ENCODE measurements at regions not wholly inside any gene's neighbourhood (a gene's known extent, or its start where the extent isn't known, plus 50 kb on each side); places are given as distances from the start of the nearest gene placed in this dataset.

DNA sequence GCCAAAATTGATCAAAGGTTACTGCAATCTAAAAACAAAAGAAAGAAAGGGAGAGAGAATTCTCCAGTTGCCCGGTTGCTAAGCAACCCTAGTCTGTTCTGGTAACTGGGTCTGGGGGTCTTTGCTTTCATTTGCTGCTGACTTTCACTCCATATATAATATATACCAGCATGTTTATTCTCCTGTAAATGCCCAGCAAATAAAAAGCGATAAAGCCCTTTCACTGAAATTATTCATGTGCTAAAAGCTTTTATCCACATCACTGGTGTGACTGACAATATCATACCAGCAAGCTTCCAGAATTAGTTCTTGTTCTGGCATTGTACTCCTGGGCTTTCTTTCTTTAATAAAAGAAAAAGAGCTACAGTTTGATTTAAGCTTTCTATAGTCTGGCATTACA lies 75.5 kb upstream of the ST8SIA3 start:
- no peak for TF ChIP-seq EP300 (IDR thresholded peaks at IDR 0.05; ENCODE audit: borderline replicate concordance)
- TF ChIP-seq TEAD4 (IDR thresholded peaks at IDR 0.05): no peak
- TF ChIP-seq EGR1 (IDR thresholded peaks at IDR 0.05): no peak
- TF ChIP-seq RAD21 (IDR thresholded peaks at IDR 0.05; ENCODE audit: low read depth): no peak
- no peak for TF ChIP-seq NFIC (IDR thresholded peaks at IDR 0.05)
- TF ChIP-seq TCF12 (IDR thresholded peaks at IDR 0.05; ENCODE audit: low read depth): no peak
- TF ChIP-seq FOXM1 (IDR thresholded peaks at IDR 0.05; ENCODE audit: borderline replicate concordance, low read depth): no peak
- no peak for TF ChIP-seq YY1 (IDR thresholded peaks at IDR 0.05; ENCODE audit: low read depth)
- no peak for TF ChIP-seq TAF1 (IDR thresholded peaks at IDR 0.05; ENCODE audit: low read depth)
- TF ChIP-seq, protein P1, sequence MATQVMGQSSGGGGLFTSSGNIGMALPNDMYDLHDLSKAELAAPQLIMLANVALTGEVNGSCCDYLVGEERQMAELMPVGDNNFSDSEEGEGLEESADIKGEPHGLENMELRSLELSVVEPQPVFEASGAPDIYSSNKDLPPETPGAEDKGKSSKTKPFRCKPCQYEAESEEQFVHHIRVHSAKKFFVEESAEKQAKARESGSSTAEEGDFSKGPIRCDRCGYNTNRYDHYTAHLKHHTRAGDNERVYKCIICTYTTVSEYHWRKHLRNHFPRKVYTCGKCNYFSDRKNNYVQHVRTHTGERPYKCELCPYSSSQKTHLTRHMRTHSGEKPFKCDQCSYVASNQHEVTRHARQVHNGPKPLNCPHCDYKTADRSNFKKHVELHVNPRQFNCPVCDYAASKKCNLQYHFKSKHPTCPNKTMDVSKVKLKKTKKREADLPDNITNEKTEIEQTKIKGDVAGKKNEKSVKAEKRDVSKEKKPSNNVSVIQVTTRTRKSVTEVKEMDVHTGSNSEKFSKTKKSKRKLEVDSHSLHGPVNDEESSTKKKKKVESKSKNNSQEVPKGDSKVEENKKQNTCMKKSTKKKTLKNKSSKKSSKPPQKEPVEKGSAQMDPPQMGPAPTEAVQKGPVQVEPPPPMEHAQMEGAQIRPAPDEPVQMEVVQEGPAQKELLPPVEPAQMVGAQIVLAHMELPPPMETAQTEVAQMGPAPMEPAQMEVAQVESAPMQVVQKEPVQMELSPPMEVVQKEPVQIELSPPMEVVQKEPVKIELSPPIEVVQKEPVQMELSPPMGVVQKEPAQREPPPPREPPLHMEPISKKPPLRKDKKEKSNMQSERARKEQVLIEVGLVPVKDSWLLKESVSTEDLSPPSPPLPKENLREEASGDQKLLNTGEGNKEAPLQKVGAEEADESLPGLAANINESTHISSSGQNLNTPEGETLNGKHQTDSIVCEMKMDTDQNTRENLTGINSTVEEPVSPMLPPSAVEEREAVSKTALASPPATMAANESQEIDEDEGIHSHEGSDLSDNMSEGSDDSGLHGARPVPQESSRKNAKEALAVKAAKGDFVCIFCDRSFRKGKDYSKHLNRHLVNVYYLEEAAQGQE (IDR thresholded peaks at IDR 0.05; ENCODE audit: low read depth): no peak
- TF ChIP-seq CREB1 (IDR thresholded peaks at IDR 0.05; ENCODE audit: low read depth): no peak
- TF ChIP-seq, protein P2, sequence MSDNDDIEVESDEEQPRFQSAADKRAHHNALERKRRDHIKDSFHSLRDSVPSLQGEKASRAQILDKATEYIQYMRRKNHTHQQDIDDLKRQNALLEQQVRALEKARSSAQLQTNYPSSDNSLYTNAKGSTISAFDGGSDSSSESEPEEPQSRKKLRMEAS (IDR thresholded peaks at IDR 0.05): no peak
- TF ChIP-seq ZBTB7A (IDR thresholded peaks at IDR 0.05; ENCODE audit: low read depth): no peak
- TF ChIP-seq, protein P3, sequence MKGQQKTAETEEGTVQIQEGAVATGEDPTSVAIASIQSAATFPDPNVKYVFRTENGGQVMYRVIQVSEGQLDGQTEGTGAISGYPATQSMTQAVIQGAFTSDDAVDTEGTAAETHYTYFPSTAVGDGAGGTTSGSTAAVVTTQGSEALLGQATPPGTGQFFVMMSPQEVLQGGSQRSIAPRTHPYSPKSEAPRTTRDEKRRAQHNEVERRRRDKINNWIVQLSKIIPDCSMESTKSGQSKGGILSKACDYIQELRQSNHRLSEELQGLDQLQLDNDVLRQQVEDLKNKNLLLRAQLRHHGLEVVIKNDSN (IDR thresholded peaks at IDR 0.05): no peak
- no peak for TF ChIP-seq CEBPB (IDR thresholded peaks at IDR 0.05)

DNA sequence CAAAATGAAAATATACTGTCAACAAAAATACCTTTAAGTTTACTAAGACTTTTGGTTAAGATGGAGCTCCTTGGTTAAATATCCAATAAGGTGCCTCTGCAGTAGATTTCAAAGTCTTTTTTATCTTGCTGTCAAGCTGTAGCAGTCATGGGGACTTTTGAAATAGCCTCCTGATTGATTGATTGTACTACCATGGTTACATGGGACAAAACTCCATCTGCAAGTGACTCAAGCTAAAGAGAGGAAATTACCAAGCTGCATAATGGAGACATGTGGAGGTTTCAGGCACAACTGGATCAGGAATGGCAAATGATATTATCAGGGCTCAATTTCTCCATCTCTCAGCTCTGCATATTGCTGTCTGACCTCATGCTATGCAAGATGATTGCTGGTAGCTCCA lies 73.4 kb upstream of the ST8SIA3 start:
- TF ChIP-seq ZBTB7A (IDR thresholded peaks at IDR 0.05; ENCODE audit: low read depth) (no peak), TCF12 (IDR thresholded peaks at IDR 0.05; ENCODE audit: low read depth) (no peak), FOXM1 (IDR thresholded peaks at IDR 0.05; ENCODE audit: borderline replicate concordance, low read depth) (no peak), TAF1 (IDR thresholded peaks at IDR 0.05; ENCODE audit: low read depth) (no peak)

DNA sequence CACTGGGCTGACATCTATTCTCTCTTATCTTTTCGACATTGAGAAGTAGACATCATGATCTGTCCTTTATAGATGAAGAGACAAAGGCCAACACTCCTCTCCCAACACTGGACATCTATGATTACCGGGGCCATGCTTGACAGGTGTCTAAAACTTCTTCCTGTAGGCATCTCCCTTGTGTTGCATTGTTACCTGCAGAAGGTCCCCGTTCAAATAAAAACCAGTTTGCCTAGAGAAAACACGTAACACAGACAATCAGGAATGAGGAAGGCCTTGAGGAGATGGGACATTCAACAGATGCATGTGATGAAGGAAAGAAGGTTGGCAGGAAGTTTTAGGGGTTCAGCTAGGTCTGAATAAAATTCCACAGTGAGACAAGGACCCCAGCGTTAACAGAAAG lies 70.8 kb upstream of the ST8SIA3 start:
- TF ChIP-seq EP300 (IDR thresholded peaks at IDR 0.05; ENCODE audit: borderline replicate concordance) (no peak), CEBPB (IDR thresholded peaks at IDR 0.05) (no peak), RAD21 (IDR thresholded peaks at IDR 0.05; ENCODE audit: low read depth) (no peak), ZBTB7A (IDR thresholded peaks at IDR 0.05; ENCODE audit: low read depth) (no peak), TCF12 (IDR thresholded peaks at IDR 0.05; ENCODE audit: low read depth) (no peak), EGR1 (IDR thresholded peaks at IDR 0.05) (no peak), FOXM1 (IDR thresholded peaks at IDR 0.05; ENCODE audit: borderline replicate concordance, low read depth) (no peak), NFIC (IDR thresholded peaks at IDR 0.05) (no peak), YY1 (IDR thresholded peaks at IDR 0.05; ENCODE audit: low read depth) (no peak), TEAD4 (IDR thresholded peaks at IDR 0.05) (no peak), CREB1 (IDR thresholded peaks at IDR 0.05; ENCODE audit: low read depth) (no peak), TAF1 (IDR thresholded peaks at IDR 0.05; ENCODE audit: low read depth) (no peak)
- TF ChIP-seq, protein P1 (IDR thresholded peaks at IDR 0.05; ENCODE audit: low read depth): no peak
- TF ChIP-seq, protein P3 (IDR thresholded peaks at IDR 0.05): no peak
- TF ChIP-seq, protein P2 (IDR thresholded peaks at IDR 0.05): no peak

DNA sequence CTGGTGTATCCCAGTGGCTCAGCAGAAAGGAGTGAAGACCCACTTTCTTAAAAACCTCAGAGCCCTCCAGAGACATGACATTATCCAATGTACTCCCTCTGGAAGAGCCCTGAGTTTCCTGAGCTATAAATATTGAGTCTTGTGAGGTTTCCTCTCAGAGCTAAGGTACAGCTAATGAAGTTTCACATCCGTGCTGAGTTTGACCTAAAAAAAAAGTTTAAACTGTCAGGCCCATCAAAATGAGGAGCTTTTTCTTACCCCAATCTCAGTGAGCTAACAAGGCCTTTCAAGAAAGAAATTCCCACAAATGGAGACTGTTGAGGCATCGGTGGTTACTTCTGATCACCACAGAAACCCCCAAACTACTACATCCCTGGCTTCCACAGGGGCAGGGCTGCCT lies 65.4 kb upstream of the ST8SIA3 start:
- TF ChIP-seq EGR1 (IDR thresholded peaks at IDR 0.05) (no peak), NFIC (IDR thresholded peaks at IDR 0.05) (no peak), ZBTB7A (IDR thresholded peaks at IDR 0.05; ENCODE audit: low read depth) (no peak), FOXM1 (IDR thresholded peaks at IDR 0.05; ENCODE audit: borderline replicate concordance, low read depth) (no peak), CEBPB (IDR thresholded peaks at IDR 0.05) (no peak), TCF12 (IDR thresholded peaks at IDR 0.05; ENCODE audit: low read depth) (no peak), EP300 (IDR thresholded peaks at IDR 0.05; ENCODE audit: borderline replicate concordance) (no peak), YY1 (IDR thresholded peaks at IDR 0.05; ENCODE audit: low read depth) (no peak), TEAD4 (IDR thresholded peaks at IDR 0.05) (no peak), RAD21 (IDR thresholded peaks at IDR 0.05; ENCODE audit: low read depth) (no peak)
- TF ChIP-seq, protein P1 (IDR thresholded peaks at IDR 0.05; ENCODE audit: low read depth): no peak
- TF ChIP-seq, protein P3 (IDR thresholded peaks at IDR 0.05): no peak
